Esophagus squamous epithelium (tissue), 4 donors: ENCODE measurements at regions not wholly inside any gene's neighbourhood (a gene's known extent, or its start where the extent isn't known, plus 50 kb on each side); places are given as distances from the start of the nearest gene placed in this dataset.

Experiments
- POLR2A ChIP-seq, 4 donors: fragments of 450-650 bp; IDR thresholded peaks; one replicate each; pipeline ENCODE4 v1.6.1; 2017; ENCODE audit warnings: antibody characterized with exemption in 4 of 4, mild to moderate bottlenecking in 4 of 4, moderate library complexity in 3 of 4
- TF ChIP-seq, protein P1 (sequence below), 6 experiments: fragments of 450-650 bp in 4 of 6; fragments of 200-600 bp in 2 of 6; sonication (generic) in 2 of 6; IDR thresholded peaks; one replicate each; pipeline ENCODE4 v1.5.1; 2016 to 2019; ENCODE audit warnings: antibody characterized with exemption in 6 of 6, mild to moderate bottlenecking in 4 of 6, moderate library complexity in 4 of 6

DNA sequence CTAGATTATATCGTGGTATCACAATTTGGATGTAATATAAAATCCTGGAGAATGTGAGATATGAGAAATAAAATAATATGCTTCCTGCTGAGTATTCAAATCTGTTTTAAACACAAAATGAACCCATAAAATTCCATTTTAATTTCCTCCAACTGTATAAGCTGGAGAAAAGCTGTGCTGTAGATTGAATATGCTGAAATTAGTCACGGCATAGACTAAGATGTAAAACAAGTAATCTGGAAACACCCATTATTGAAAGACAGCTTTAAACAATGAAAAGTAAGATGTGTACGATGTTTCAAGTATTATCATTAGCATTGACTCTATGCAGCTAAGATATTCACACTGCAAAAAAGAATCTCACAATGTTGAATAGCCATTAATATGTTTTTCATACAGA is 403.4 kb upstream of the BRINP3 start:
- TF ChIP-seq POLR2A (IDR thresholded peaks at IDR 0.05), result no peak
- TF ChIP-seq, protein P1, sequence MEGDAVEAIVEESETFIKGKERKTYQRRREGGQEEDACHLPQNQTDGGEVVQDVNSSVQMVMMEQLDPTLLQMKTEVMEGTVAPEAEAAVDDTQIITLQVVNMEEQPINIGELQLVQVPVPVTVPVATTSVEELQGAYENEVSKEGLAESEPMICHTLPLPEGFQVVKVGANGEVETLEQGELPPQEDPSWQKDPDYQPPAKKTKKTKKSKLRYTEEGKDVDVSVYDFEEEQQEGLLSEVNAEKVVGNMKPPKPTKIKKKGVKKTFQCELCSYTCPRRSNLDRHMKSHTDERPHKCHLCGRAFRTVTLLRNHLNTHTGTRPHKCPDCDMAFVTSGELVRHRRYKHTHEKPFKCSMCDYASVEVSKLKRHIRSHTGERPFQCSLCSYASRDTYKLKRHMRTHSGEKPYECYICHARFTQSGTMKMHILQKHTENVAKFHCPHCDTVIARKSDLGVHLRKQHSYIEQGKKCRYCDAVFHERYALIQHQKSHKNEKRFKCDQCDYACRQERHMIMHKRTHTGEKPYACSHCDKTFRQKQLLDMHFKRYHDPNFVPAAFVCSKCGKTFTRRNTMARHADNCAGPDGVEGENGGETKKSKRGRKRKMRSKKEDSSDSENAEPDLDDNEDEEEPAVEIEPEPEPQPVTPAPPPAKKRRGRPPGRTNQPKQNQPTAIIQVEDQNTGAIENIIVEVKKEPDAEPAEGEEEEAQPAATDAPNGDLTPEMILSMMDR (IDR thresholded peaks at IDR 0.05), result no peak
